ENCODE measurements at regions not wholly inside any gene's neighbourhood (a gene's known extent, or its start where the extent isn't known, plus 50 kb on each side); places are given as distances from the start of the nearest gene placed in this dataset.

DNA sequence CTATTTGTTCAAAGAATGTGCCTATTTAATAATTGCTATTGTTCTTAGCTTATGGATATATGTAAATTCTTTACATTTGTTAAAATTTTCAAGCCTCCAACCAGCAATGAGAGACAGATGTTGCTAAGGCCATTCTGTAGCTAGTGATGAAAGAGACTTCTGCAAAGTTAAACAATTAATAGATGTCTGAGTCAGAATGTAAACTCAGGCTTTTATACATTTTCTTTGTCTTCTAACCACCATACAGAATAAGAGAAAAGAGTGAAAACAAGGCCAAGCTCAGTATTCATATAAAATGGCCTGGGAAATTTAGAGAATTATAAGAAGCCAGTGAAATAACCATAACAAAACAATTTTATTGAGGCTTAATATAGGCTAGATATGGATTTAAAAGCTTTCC lies 1102.3 kb upstream of the SEL1L start:
- TF ChIP-seq, protein P1, sequence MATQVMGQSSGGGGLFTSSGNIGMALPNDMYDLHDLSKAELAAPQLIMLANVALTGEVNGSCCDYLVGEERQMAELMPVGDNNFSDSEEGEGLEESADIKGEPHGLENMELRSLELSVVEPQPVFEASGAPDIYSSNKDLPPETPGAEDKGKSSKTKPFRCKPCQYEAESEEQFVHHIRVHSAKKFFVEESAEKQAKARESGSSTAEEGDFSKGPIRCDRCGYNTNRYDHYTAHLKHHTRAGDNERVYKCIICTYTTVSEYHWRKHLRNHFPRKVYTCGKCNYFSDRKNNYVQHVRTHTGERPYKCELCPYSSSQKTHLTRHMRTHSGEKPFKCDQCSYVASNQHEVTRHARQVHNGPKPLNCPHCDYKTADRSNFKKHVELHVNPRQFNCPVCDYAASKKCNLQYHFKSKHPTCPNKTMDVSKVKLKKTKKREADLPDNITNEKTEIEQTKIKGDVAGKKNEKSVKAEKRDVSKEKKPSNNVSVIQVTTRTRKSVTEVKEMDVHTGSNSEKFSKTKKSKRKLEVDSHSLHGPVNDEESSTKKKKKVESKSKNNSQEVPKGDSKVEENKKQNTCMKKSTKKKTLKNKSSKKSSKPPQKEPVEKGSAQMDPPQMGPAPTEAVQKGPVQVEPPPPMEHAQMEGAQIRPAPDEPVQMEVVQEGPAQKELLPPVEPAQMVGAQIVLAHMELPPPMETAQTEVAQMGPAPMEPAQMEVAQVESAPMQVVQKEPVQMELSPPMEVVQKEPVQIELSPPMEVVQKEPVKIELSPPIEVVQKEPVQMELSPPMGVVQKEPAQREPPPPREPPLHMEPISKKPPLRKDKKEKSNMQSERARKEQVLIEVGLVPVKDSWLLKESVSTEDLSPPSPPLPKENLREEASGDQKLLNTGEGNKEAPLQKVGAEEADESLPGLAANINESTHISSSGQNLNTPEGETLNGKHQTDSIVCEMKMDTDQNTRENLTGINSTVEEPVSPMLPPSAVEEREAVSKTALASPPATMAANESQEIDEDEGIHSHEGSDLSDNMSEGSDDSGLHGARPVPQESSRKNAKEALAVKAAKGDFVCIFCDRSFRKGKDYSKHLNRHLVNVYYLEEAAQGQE (IDR thresholded peaks at IDR 0.05; ENCODE audit: insufficient read depth in 1 of 2, low read depth in 2 of 2, low read length in 2 of 2) = no peak
- TF ChIP-seq POLR2AphosphoS5 (IDR thresholded peaks at IDR 0.05; ENCODE audit: low read depth, low read length) (no peak), TAF1 (IDR thresholded peaks at IDR 0.05; ENCODE audit: borderline replicate concordance, insufficient read depth, low read length) (no peak), SIN3A (IDR thresholded peaks at IDR 0.05; ENCODE audit: borderline replicate concordance, insufficient read depth, low read length) (no peak), FOXP2 (optimal IDR thresholded peaks at IDR 0.05; ENCODE audit: borderline replicate concordance, extremely low read depth, extremely low read length, insufficient read depth) (no peak)

GRCh38 chr14:82636426-82636825 lies 1102.8 kb upstream of the SEL1L start:
- TF ChIP-seq POLR2AphosphoS5 (IDR thresholded peaks at IDR 0.05; ENCODE audit: low read depth, low read length) = no peak
- TF ChIP-seq SIN3A (IDR thresholded peaks at IDR 0.05; ENCODE audit: borderline replicate concordance, insufficient read depth, low read length) = no peak
- TF ChIP-seq, protein P1 (IDR thresholded peaks at IDR 0.05; ENCODE audit: insufficient read depth in 1 of 2, low read depth in 2 of 2, low read length in 2 of 2) = no peak

DNA sequence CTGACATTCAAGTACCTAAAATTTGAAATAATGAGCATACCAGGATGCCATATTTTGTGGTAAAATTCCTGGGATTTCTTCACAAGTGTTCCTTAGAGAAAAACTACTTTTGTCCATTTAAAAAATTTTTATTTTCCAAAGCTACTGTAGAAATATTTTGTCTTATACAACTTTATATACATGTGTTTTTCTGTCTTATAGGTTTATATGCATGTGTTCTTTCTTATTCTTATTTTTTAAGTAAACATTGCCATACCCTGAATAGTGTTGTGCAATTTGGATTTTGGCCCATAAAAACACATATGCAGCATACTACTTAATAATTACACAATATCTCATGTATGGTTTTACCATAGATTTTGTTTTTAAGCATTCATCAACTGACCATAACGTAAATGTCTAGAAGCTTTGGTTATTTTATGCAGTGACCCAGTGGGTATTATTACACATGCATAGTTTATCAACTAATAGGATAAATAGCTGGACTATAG lies 1107.4 kb upstream of the SEL1L start:
- TF ChIP-seq TAF1 (IDR thresholded peaks at IDR 0.05; ENCODE audit: borderline replicate concordance, insufficient read depth, low read length) = no peak
- no peak for TF ChIP-seq SIN3A (IDR thresholded peaks at IDR 0.05; ENCODE audit: borderline replicate concordance, insufficient read depth, low read length)
- TF ChIP-seq, protein P1 (IDR thresholded peaks at IDR 0.05; ENCODE audit: insufficient read depth in 1 of 2, low read depth in 2 of 2, low read length in 2 of 2) = no peak
- no peak for TF ChIP-seq POLR2AphosphoS5 (IDR thresholded peaks at IDR 0.05; ENCODE audit: low read depth, low read length)
- no peak for TF ChIP-seq FOXP2 (optimal IDR thresholded peaks at IDR 0.05; ENCODE audit: borderline replicate concordance, extremely low read depth, extremely low read length, insufficient read depth)

DNA sequence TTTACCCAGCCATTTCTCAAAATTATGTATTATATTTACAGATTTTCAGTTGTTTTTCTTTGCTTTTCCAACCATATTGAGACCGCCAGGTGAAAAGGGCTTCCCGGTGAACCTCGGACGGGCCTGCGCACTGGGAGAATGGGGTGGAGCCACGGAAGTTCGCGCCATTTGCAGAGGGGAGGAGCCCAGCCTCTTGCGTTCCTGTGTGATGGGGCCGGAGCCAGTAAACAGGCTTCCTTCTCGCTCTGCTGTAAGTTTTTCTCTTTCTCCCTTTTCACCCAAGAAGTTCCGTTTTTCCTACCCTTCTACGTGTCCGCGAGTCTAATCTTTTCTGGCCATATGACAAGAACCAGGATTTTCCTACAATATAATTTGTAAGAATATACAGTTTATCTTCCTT lies 1108.8 kb upstream of the SEL1L start:
- TF ChIP-seq TAF1 (IDR thresholded peaks at IDR 0.05; ENCODE audit: borderline replicate concordance, insufficient read depth, low read length) (no peak), SIN3A (IDR thresholded peaks at IDR 0.05; ENCODE audit: borderline replicate concordance, insufficient read depth, low read length) (no peak), POLR2AphosphoS5 (IDR thresholded peaks at IDR 0.05; ENCODE audit: low read depth, low read length) (no peak), FOXP2 (optimal IDR thresholded peaks at IDR 0.05; ENCODE audit: borderline replicate concordance, extremely low read depth, extremely low read length, insufficient read depth) (no peak)
- TF ChIP-seq, protein P1 (IDR thresholded peaks at IDR 0.05; ENCODE audit: insufficient read depth in 1 of 2, low read depth in 2 of 2, low read length in 2 of 2) = no peak
